Body of pancreas (tissue), 4 donors: ENCODE measurements at regions not wholly inside any gene's neighbourhood (a gene's known extent, or its start where the extent isn't known, plus 50 kb on each side); places are given as distances from the start of the nearest gene placed in this dataset.

Experiments used
- CTCF ChIP-seq, 7 experiments: fragments of 450-650 bp in 4 of 7; fragments of 200-600 bp in 3 of 7; sonication (generic) in 3 of 7; IDR thresholded peaks; one replicate each; pipeline ENCODE4 v1.5.1; 2016 to 2019; ENCODE audit warnings: antibody characterized with exemption in 7 of 7
- POLR2A ChIP-seq, 3 donors: fragments of 450-650 bp; IDR thresholded peaks; one replicate each; pipeline ENCODE4 v1.6.1; 2016; ENCODE audit warnings: antibody characterized with exemption in 3 of 3, mild to moderate bottlenecking in 2 of 3

- TF ChIP-seq CTCF (IDR thresholded peaks at IDR 0.05) (no peak), POLR2A (IDR thresholded peaks at IDR 0.05) (no peak)
Observed at GRCh38 chr5:127206320-127207113, 84.1 kb upstream of the MEGF10 start.
